HEK293 (cell line): ENCODE measurements at regions not wholly inside any gene's neighbourhood (a gene's known extent, or its start where the extent isn't known, plus 50 kb on each side); places are given as distances from the start of the nearest gene placed in this dataset.

Source experiments
- CTCF ChIP-seq: fragments of 450-650 bp; formaldehyde crosslinking; IDR thresholded peaks from 2 replicates; pipeline ENCODE4 v1.5.1; 2016; ENCODE audit warnings: missing biosample characterization, missing genetic modification characterization
- ELK4 ChIP-seq: IDR thresholded peaks from 2 replicates; pipeline ENCODE4 v1.6.1; 2011; ENCODE audit warnings: mild to moderate bottlenecking, low read depth, low read length, borderline replicate concordance
- REPIN1 ChIP-seq: fragments of 450-650 bp; formaldehyde crosslinking; IDR thresholded peaks from 2 replicates; pipeline ENCODE4 v1.5.1; 2017; ENCODE audit warnings: missing biosample characterization, missing genetic modification characterization, low read depth
- ZBTB21 ChIP-seq: fragments of 450-650 bp; formaldehyde crosslinking; IDR thresholded peaks from 2 replicates; pipeline ENCODE4 v1.5.1; 2017; ENCODE audit warnings: missing biosample characterization, missing genetic modification characterization
- ZNF214 ChIP-seq: fragments of 450-650 bp; formaldehyde crosslinking; IDR thresholded peaks from 2 replicates; pipeline ENCODE4 v1.5.1; 2017; ENCODE audit warnings: missing biosample characterization, mild to moderate bottlenecking, missing genetic modification characterization, borderline replicate concordance
- ZNF76 ChIP-seq: fragments of 450-650 bp; formaldehyde crosslinking; IDR thresholded peaks from 2 replicates; pipeline ENCODE4; 2016; ENCODE audit warnings: low read depth, missing biosample characterization, missing genetic modification characterization, borderline replicate concordance

GRCh38 chr19:33910922-33911321 is 114.3 kb downstream of the KCTD15 start:
- no peak for TF ChIP-seq ZNF214 (tag by site-specific recombination)
- no peak for TF ChIP-seq ZBTB21 (tag by site-specific recombination)
- no peak for TF ChIP-seq ELK4
- TF ChIP-seq CTCF (tag by site-specific recombination): no peak
- TF ChIP-seq ZNF76 (tag by site-specific recombination): no peak
- no peak for TF ChIP-seq REPIN1 (tag by site-specific recombination)
